ENCODE measurements at regions not wholly inside any gene's neighbourhood (a gene's known extent, or its start where the extent isn't known, plus 50 kb on each side); places are given as distances from the start of the nearest gene placed in this dataset.

- Histone ChIP-seq H3K27me3 (ENCODE audit: control insufficient read depth, extremely low read depth, insufficient read depth, low read length) (no peaks in the 10 kb centered on the region), H3K27ac (ENCODE audit: control insufficient read depth, insufficient read depth, low read length) (no peak overlapping the region), H3K79me2 (ENCODE audit: control insufficient read depth, insufficient read depth, low read length) (no peaks in the 10 kb centered on the region), H3K4me2 (ENCODE audit: control insufficient read depth, extremely low read depth, insufficient read depth, low read depth, low read length) (no peak overlapping the region), H3K9me3 (ENCODE audit: control insufficient read depth, low read depth, low read length) (no peaks in the 10 kb centered on the region), H3K9me1 (ENCODE audit: control insufficient read depth, extremely low read depth, insufficient read depth, low read length) (no peaks in the 10 kb centered on the region), H3K9ac (ENCODE audit: control insufficient read depth, extremely low read depth, insufficient read depth, low read length) (no peak overlapping the region), H3K4me3 (ENCODE audit: control insufficient read depth in 2 of 3, extremely low read depth in 1 of 3, insufficient read depth in 2 of 3, low read depth in 1 of 3, low read length in 3 of 3) (no peak overlapping the region), H3K36me3 (ENCODE audit: control insufficient read depth in 2 of 2, extremely low read depth in 1 of 2, insufficient read depth in 2 of 2, low read length in 2 of 2) (no peaks in the 10 kb centered on the region), H3K4me1 (ENCODE audit: control insufficient read depth, extremely low read depth, insufficient read depth, low read length) (peaks cover 11% of the 10 kb centered on the region), H2AFZ (ENCODE audit: control insufficient read depth, low read length) (no peak overlapping the region), H4K20me1 (ENCODE audit: control insufficient read depth, extremely low read depth, insufficient read depth, low read length) (no peaks in the 10 kb centered on the region)
- DNase-seq (ENCODE audit: low read depth, low spot score) (no peak), FAIRE-seq (no peak)
- dilution Hi-C loops (cut with MboI; ENCODE audit: extremely low pct_ligation_motif_present, low sequenced_read_pairs) = no loop called here
- TF ChIP-seq EZH2 (IDR thresholded peaks at IDR 0.05; ENCODE audit: low read length) = no peak
- TF ChIP-seq, protein P1, sequence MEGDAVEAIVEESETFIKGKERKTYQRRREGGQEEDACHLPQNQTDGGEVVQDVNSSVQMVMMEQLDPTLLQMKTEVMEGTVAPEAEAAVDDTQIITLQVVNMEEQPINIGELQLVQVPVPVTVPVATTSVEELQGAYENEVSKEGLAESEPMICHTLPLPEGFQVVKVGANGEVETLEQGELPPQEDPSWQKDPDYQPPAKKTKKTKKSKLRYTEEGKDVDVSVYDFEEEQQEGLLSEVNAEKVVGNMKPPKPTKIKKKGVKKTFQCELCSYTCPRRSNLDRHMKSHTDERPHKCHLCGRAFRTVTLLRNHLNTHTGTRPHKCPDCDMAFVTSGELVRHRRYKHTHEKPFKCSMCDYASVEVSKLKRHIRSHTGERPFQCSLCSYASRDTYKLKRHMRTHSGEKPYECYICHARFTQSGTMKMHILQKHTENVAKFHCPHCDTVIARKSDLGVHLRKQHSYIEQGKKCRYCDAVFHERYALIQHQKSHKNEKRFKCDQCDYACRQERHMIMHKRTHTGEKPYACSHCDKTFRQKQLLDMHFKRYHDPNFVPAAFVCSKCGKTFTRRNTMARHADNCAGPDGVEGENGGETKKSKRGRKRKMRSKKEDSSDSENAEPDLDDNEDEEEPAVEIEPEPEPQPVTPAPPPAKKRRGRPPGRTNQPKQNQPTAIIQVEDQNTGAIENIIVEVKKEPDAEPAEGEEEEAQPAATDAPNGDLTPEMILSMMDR (optimal IDR thresholded peaks at IDR 0.05 in 1 of 3, IDR thresholded peaks at IDR 0.05 in 1 of 3, conservative IDR thresholded peaks at IDR 0.05 in 1 of 3; ENCODE audit: extremely low read depth in 1 of 3, insufficient read depth in 2 of 3, low read length in 3 of 3) = no peak
Observed at GRCh38 chr21:28431022-28431421, 561.7 kb downstream of the LTN1 start.

- Histone ChIP-seq H3K4me2 (ENCODE audit: control insufficient read depth, extremely low read depth, insufficient read depth, low read depth, low read length) (no peak overlapping the region), H3K27ac (ENCODE audit: control insufficient read depth, insufficient read depth, low read length) (no peak overlapping the region), H3K4me3 (ENCODE audit: control insufficient read depth in 2 of 3, extremely low read depth in 1 of 3, insufficient read depth in 2 of 3, low read depth in 1 of 3, low read length in 3 of 3) (no peak overlapping the region), H3K9ac (ENCODE audit: control insufficient read depth, extremely low read depth, insufficient read depth, low read length) (no peak overlapping the region), H3K9me3 (ENCODE audit: control insufficient read depth, low read depth, low read length) (no peaks in the 10 kb centered on the region), H2AFZ (ENCODE audit: control insufficient read depth, low read length) (no peak overlapping the region), H3K27me3 (ENCODE audit: control insufficient read depth, extremely low read depth, insufficient read depth, low read length) (no peaks in the 10 kb centered on the region), H3K36me3 (ENCODE audit: control insufficient read depth in 2 of 2, extremely low read depth in 1 of 2, insufficient read depth in 2 of 2, low read length in 2 of 2) (no peaks in the 10 kb centered on the region), H4K20me1 (ENCODE audit: control insufficient read depth, extremely low read depth, insufficient read depth, low read length) (no peaks in the 10 kb centered on the region), H3K4me1 (ENCODE audit: control insufficient read depth, extremely low read depth, insufficient read depth, low read length) (peaks cover 11% of the 10 kb centered on the region), H3K79me2 (ENCODE audit: control insufficient read depth, insufficient read depth, low read length) (no peaks in the 10 kb centered on the region), H3K9me1 (ENCODE audit: control insufficient read depth, extremely low read depth, insufficient read depth, low read length) (no peaks in the 10 kb centered on the region)
- no peak for TF ChIP-seq EZH2 (IDR thresholded peaks at IDR 0.05; ENCODE audit: low read length)
- TF ChIP-seq, protein P1 (optimal IDR thresholded peaks at IDR 0.05 in 1 of 3, IDR thresholded peaks at IDR 0.05 in 1 of 3, conservative IDR thresholded peaks at IDR 0.05 in 1 of 3; ENCODE audit: extremely low read depth in 1 of 3, insufficient read depth in 2 of 3, low read length in 3 of 3) = no peak
- dilution Hi-C loops (cut with MboI; ENCODE audit: extremely low pct_ligation_motif_present, low sequenced_read_pairs) = no loop called here
- FAIRE-seq = no peak
- DNase-seq (ENCODE audit: low read depth, low spot score) = no peak
Observed at GRCh38 chr21:28429161-28429560, 563.5 kb downstream of the LTN1 start.
